ENCODE measurements at regions not wholly inside any gene's neighbourhood (a gene's known extent, or its start where the extent isn't known, plus 50 kb on each side); places are given as distances from the start of the nearest gene placed in this dataset.

GRCh38 chr3:106783231-106783630 is 594.0 kb upstream of the CCDC54 start:
- H3K4me3 ChIP-seq, result no peak overlapping the region
- H3K36me3 ChIP-seq, result no peaks in the 10 kb centered on the region
- no peak for DNase-seq
- no peaks in the 10 kb centered on the region for H3K9me3 ChIP-seq
- H3K4me1 ChIP-seq, result no peaks in the 10 kb centered on the region
- no peaks in the 10 kb centered on the region for H3K27me3 ChIP-seq
- TF ChIP-seq POLR2A (IDR thresholded peaks at IDR 0.05) (no peak), CTCF (IDR thresholded peaks at IDR 0.05) (no peak)
- H3K27ac ChIP-seq, result no peak overlapping the region

GRCh38 chr3:106789276-106789675 is 588.0 kb upstream of the CCDC54 start:
- DNase-seq, result no peak
- no peaks in the 10 kb centered on the region for H3K27me3 ChIP-seq
- no peaks in the 10 kb centered on the region for H3K4me1 ChIP-seq
- TF ChIP-seq CTCF (IDR thresholded peaks at IDR 0.05), result no peak
- TF ChIP-seq POLR2A (IDR thresholded peaks at IDR 0.05), result no peak
- H3K36me3 ChIP-seq, result no peaks in the 10 kb centered on the region
- H3K27ac ChIP-seq, result no peak overlapping the region
- H3K4me3 ChIP-seq, result no peak overlapping the region
- H3K9me3 ChIP-seq, result no peaks in the 10 kb centered on the region

- no peak for DNase-seq
- no peak overlapping the region for H3K4me3 ChIP-seq
- H3K27ac ChIP-seq, result no peak overlapping the region
- no peaks in the 10 kb centered on the region for H3K9me3 ChIP-seq
- H3K27me3 ChIP-seq, result no peaks in the 10 kb centered on the region
- H3K36me3 ChIP-seq, result no peaks in the 10 kb centered on the region
- no peaks in the 10 kb centered on the region for H3K4me1 ChIP-seq
- no peak for TF ChIP-seq CTCF (IDR thresholded peaks at IDR 0.05)
- no peak for TF ChIP-seq POLR2A (IDR thresholded peaks at IDR 0.05)
These were observed 584.5 kb upstream of the CCDC54 start for GRCh38 chr3:106792716-106793115.

- Histone ChIP-seq H3K4me3 (no peak overlapping the region), H3K36me3 (no peaks in the 10 kb centered on the region), H3K27ac (no peak overlapping the region), H3K9me3 (no peaks in the 10 kb centered on the region), H3K4me1 (no peaks in the 10 kb centered on the region), H3K27me3 (no peaks in the 10 kb centered on the region)
- DNase-seq, result no peak
- TF ChIP-seq CTCF (IDR thresholded peaks at IDR 0.05) (no peak), POLR2A (IDR thresholded peaks at IDR 0.05) (no peak)
These were observed 582.8 kb upstream of the CCDC54 start for GRCh38 chr3:106794442-106794841.

- Histone ChIP-seq H3K27ac (no peak overlapping the region), H3K4me1 (no peaks in the 10 kb centered on the region), H3K27me3 (no peaks in the 10 kb centered on the region), H3K9me3 (no peaks in the 10 kb centered on the region), H3K36me3 (no peaks in the 10 kb centered on the region), H3K4me3 (no peak overlapping the region)
- DNase-seq, result no peak
- TF ChIP-seq POLR2A (IDR thresholded peaks at IDR 0.05) (no peak), CTCF (IDR thresholded peaks at IDR 0.05) (no peak)
These were observed 581.7 kb upstream of the CCDC54 start for GRCh38 chr3:106795553-106795952.

GRCh38 chr3:106797461-106797860 is 579.8 kb upstream of the CCDC54 start:
- Histone ChIP-seq H3K9me3 (no peaks in the 10 kb centered on the region), H3K36me3 (no peaks in the 10 kb centered on the region), H3K27ac (no peak overlapping the region), H3K4me1 (no peaks in the 10 kb centered on the region), H3K4me3 (no peak overlapping the region), H3K27me3 (no peaks in the 10 kb centered on the region)
- TF ChIP-seq CTCF (IDR thresholded peaks at IDR 0.05), result no peak
- no peak for TF ChIP-seq POLR2A (IDR thresholded peaks at IDR 0.05)
- DNase-seq, result no peak

All from Peyer's patch (tissue), 4 donors.